ENCODE measurements at regions not wholly inside any gene's neighbourhood (a gene's known extent, or its start where the extent isn't known, plus 50 kb on each side); places are given as distances from the start of the nearest gene placed in this dataset.

GRCh38 chr2:177014946-177015345 lies 197.6 kb upstream of the HNRNPA3 start:
- ChIA-PET CTCF (interaction anchor here (0.6 kb wide), 1 partner anchor 1395 kb away, joined by 3 read pairs; no protein-coding TSS in a partner anchor), POLR2A (no interaction called here)
- no peaks in the 10 kb centered on the region for H3K36me3 ChIP-seq (ENCODE audit: control insufficient read depth in 2 of 2, insufficient read depth in 1 of 2, low read length in 2 of 2)
- TF ChIP-seq ZNF623 (tag by site-specific recombination; IDR thresholded peaks at IDR 0.05) = no peak
- no peaks in the 10 kb centered on the region for H3K9me3 ChIP-seq (ENCODE audit: control insufficient read depth, insufficient read depth, low read depth, low read length)
- peaks cover 7% of the 10 kb centered on the region for H3K4me1 ChIP-seq (ENCODE audit: control insufficient read depth, insufficient read depth, low read length)
- no peak overlapping the region for H3K4me3 ChIP-seq (ENCODE audit: low read depth, low read length)
- no peak overlapping the region for H3K27ac ChIP-seq (ENCODE audit: extremely low read depth, low read depth, low read length)

- H3K4me3 ChIP-seq (ENCODE audit: low read depth, low read length) = no peak overlapping the region
- no peak overlapping the region for H3K27ac ChIP-seq (ENCODE audit: extremely low read depth, low read depth, low read length)
- TF ChIP-seq IKZF3 (tag by site-specific recombination; IDR thresholded peaks at IDR 0.05) (no peak), ZNF148 (tag by site-specific recombination; IDR thresholded peaks at IDR 0.05; ENCODE audit: borderline replicate concordance) (no peak), ZNF404 (tag by site-specific recombination; IDR thresholded peaks at IDR 0.05) (no peak), EGR2 (tag by site-specific recombination; IDR thresholded peaks at IDR 0.05; ENCODE audit: low read depth) (no peak), PRDM4 (tag by site-specific recombination; IDR thresholded peaks at IDR 0.05) (no peak), ZNF146 (tag by site-specific recombination; IDR thresholded peaks at IDR 0.05) (no peak), ZNF670 (tag by site-specific recombination; IDR thresholded peaks at IDR 0.05; ENCODE audit: low read depth) (no peak), ZSCAN16 (tag by site-specific recombination; IDR thresholded peaks at IDR 0.05) (no peak), ZBTB20 (tag by site-specific recombination; IDR thresholded peaks at IDR 0.05) (no peak), ZNF510 (tag by site-specific recombination; IDR thresholded peaks at IDR 0.05; ENCODE audit: insufficient replicate concordance) (no peak), ZNF558 (tag by site-specific recombination; IDR thresholded peaks at IDR 0.05) (no peak), ZBTB17 (tag by site-specific recombination; IDR thresholded peaks at IDR 0.05) (no peak)
- CTCF ChIA-PET = no interaction called here
- H3K36me3 ChIP-seq (ENCODE audit: control insufficient read depth in 2 of 2, insufficient read depth in 1 of 2, low read length in 2 of 2) = no peaks in the 10 kb centered on the region
- H3K9me3 ChIP-seq (ENCODE audit: control insufficient read depth, insufficient read depth, low read depth, low read length) = no peaks in the 10 kb centered on the region
- H3K4me1 ChIP-seq (ENCODE audit: control insufficient read depth, insufficient read depth, low read length) = peaks cover 10% of the 10 kb centered on the region
- POLR2A ChIA-PET = no interaction called here
Measured at GRCh38 chr2:177015356-177015923, 197.2 kb upstream of the HNRNPA3 start.

DNA sequence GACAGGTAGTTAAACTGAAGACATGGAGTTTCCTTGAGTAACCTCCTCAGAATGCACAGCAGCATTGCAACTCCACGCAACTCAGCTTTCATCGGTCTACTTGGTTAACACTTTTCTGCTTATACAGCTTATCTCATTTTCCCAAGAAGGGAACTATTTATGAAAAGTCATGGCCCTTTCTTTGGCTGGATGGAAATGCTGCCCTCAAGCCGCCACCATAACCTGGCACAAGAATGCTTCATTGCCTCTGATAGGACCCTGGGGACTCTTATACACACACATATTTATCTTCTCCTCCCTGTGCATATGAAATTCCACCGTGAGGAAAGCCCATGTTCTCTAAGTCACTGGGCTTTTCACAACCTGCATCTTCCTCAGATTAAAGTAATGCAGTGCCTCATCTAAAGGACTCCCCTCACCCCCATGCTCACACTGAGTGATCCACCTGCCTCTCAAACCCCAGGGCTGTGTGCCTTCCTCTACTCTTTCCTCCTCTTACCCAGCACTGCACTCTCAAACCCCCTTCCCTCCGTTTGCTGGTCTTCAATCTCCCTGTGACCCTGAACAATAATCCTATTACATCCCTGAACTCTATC lies 192.0 kb upstream of the HNRNPA3 start:
- Histone ChIP-seq H3K4me3 (ENCODE audit: low read depth, low read length) (no peak overlapping the region), H3K27ac (ENCODE audit: extremely low read depth, low read depth, low read length) (no peak overlapping the region), H3K36me3 (ENCODE audit: control insufficient read depth in 2 of 2, insufficient read depth in 1 of 2, low read length in 2 of 2) (no peaks in the 10 kb centered on the region), H3K9me3 (ENCODE audit: control insufficient read depth, insufficient read depth, low read depth, low read length) (no peaks in the 10 kb centered on the region), H3K4me1 (ENCODE audit: control insufficient read depth, insufficient read depth, low read length) (peaks cover 23% of the 10 kb centered on the region)
- CTCF ChIA-PET = no interaction called here
- POLR2A ChIA-PET = no interaction called here
- TF ChIP-seq ZNF660 (tag by site-specific recombination; IDR thresholded peaks at IDR 0.05) (peak; percentile 62), PRDM4 (tag by site-specific recombination; IDR thresholded peaks at IDR 0.05) (0 out of 2 replicates have a peak, but pooled peaks have one; percentile 11), WT1 (tag by site-specific recombination; IDR thresholded peaks at IDR 0.05) (peak; percentile 23; the same call in 1 of the 2 replicates), TRIM28 (IDR thresholded peaks at IDR 0.05; ENCODE audit: borderline replicate concordance, low read length) (0 out of 2 replicates have a peak, but pooled peaks have one; percentile 52), ZNF580 (tag by site-specific recombination; IDR thresholded peaks at IDR 0.05) (0 out of 2 replicates have a peak, but pooled peaks have one; percentile 11), ZNF560 (tag by site-specific recombination; IDR thresholded peaks at IDR 0.05; ENCODE audit: borderline replicate concordance) (no peak), ZNF843 (tag by site-specific recombination; IDR thresholded peaks at IDR 0.05) (peak; percentile 43; the same call in 1 of the 2 replicates), IKZF3 (tag by site-specific recombination; IDR thresholded peaks at IDR 0.05) (0 out of 2 replicates have a peak, but pooled peaks have one; percentile 7)
- TF ChIP-seq, protein P1, sequence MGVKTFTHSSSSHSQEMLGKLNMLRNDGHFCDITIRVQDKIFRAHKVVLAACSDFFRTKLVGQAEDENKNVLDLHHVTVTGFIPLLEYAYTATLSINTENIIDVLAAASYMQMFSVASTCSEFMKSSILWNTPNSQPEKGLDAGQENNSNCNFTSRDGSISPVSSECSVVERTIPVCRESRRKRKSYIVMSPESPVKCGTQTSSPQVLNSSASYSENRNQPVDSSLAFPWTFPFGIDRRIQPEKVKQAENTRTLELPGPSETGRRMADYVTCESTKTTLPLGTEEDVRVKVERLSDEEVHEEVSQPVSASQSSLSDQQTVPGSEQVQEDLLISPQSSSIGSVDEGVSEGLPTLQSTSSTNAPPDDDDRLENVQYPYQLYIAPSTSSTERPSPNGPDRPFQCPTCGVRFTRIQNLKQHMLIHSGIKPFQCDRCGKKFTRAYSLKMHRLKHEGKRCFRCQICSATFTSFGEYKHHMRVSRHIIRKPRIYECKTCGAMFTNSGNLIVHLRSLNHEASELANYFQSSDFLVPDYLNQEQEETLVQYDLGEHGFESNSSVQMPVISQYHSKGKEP (tag by site-specific recombination; IDR thresholded peaks at IDR 0.05) = 0 out of 2 replicates have a peak, but pooled peaks have one; percentile 30
